CD4-positive, alpha-beta T cell treated with Interleukin-1 beta for 1 hour (primary cell): ENCODE measurements at regions not wholly inside any gene's neighbourhood (a gene's known extent, or its start where the extent isn't known, plus 50 kb on each side); places are given as distances from the start of the nearest gene placed in this dataset.
"Not testable (repeated sequence)": the region's sequence is repeated elsewhere in the genome, so short reads cannot be mapped to it uniquely, and the experiment has no call there.

Experiments used
- DNase-seq, 2 donors: peaks; one replicate each; pipeline ENCODE4 v3.0.0-alpha.2; 2020 to 2022

DNA sequence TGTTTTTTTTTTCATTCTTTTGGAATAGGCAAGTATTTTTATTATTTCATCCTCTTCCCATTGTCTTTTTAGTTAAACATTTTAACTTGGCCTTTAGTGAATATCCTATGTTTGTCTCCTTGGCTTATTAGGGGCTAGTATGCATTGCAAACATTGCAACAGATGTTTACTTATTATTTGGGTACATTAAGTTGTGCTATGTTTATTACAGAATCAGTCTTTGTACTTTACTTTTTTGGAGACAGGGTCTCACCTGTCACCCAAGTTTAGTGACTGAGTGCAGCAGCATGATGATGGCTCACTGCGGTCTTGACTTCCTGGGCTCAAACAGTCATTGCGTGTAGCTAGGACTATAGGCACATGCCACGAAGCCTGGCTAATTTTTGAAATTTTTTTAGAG, 51.1 kb upstream of the NUDT6 start:
- no peak for DNase-seq

DNA sequence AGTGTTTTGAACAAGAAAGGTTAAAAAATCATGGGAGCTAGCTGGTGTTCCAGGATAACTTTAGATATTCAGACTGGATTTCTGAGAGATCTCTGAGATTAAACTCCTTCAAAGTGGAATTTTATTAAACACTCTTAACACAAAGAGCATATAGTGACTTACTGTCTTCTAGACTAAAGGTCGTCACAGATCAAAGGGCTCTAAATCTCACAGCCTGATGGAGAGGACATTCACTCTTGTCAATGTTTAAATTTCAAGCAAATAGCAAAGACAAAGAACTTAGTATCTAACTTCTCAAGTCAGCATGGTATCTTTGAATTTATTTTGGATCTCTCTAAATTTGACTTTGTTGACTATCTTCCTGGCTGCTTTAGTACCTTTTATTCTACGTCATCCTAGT, 53.7 kb upstream of the NUDT6 start:
- no peak for DNase-seq

DNA sequence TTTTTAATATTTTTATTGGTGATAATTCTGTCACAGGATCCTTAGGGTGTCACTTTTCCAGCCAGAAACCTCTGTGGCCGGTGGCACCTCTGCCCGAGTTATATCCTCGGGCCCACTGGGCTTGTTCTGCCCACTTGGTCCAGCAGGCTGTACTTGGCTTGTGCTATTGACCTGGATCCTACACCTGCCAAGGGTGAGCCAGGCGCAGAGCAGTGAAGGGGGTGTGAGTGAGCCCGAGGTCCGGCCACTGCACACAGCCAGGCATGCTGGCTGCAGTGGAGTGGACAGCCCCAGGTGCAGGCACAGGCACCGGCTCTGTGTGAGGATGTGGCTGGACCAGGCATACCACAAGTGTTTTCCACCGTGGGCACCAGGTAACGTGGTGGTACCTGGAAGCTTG, 54.7 kb upstream of the NUDT6 start:
- no peak for DNase-seq

DNA sequence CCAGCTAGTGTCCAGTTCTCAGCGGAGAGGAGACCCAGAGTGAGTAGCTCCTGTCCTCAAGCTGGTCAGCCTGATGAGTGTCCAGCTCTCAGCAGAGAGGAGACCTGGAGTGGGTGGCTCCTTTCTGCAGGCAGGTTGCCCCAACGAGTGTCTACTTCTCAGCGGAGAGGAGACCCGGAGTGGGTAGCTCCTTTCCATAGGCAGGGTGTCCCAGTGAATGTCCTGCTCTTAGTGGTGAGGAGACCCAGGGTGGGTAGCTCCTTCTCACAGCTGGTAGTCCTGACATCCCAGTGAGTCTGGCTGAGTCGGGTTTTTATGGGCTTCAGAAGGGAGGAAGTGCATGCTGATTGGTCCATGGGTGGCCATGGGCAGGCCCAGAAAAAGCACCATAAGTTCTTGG, 55.7 kb upstream of the NUDT6 start:
- no peak for DNase-seq

DNA sequence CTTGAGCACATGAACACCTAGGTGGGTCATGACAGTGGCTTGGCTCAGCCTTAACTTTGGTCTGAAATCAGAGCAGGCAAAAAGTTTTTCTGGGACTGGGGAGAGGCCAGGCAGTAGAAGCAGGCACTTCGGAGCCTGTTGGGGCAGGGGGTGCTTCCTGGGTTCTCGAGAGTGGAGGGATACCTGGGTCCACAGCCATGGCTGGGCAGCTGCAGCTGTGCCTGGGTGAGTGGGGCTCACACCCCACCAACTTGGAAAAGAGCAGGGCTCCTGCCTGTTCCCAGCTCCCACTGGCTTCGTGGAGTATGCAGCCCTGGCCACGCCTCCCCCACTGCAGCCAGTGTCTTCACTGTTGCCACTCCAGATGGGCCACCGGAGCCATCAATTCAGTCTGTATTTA, 56.4 kb upstream of the NUDT6 start:
- DNase-seq: no peak

DNA sequence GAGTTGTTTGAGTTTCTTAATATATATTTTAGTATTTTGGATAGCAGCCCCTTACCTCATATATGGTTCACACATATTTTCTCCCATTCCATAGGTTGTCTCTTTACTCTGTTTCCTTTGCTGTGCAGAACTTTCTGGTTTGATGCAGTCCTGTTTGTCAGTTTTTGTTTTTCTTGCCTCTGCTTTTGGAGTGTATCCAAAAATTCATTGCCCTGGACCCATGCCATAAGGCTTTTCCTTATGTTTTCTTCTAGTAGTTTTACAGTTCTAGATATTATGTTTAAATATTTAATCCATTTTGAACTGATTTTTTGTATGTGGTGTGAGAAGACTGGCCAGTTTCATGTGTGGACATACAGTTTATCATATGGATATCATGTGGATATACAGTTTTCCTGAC, 58.5 kb upstream of the NUDT6 start:
- no peak for DNase-seq

DNA sequence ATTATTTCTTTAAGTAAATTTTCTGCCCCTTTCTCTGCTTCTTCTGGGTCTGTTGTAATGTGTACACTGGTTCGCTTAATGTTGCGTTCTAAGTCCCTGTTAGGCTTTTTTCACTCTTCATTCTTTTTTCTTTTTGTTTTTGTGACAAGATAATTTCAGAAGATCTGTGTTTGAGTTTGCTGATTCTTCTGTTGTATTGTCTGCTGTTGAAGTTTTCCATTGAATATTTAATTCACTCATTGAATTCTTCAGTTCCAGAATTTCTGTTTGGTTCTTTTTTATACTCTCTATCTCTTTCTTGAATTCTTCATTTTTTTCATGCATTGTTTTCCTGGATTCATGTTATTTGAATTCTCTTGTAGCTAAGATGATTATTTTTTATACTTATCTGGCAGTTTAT, 66.3 kb upstream of the NUDT6 start:
- no peak for DNase-seq

DNA sequence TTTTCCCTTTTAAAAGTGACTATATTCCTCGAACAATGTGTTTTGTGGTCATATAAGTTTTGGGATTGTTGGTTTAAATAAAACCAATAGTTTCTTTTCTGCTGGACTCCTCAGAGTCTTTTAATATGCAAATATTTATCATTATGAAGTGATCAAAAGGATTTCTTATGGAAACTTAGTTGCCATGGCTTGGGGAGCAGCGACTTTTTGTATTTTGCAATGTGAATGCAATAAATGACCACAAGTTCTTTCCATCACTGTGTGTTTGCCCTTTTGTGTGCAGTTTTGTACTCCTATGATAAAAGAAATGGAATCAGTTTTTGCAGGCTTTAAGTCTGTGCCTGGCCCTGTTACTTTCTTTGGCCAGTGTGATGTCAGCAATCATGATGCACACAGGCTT, 68.5 kb upstream of the NUDT6 start:
- no peak for DNase-seq

DNA sequence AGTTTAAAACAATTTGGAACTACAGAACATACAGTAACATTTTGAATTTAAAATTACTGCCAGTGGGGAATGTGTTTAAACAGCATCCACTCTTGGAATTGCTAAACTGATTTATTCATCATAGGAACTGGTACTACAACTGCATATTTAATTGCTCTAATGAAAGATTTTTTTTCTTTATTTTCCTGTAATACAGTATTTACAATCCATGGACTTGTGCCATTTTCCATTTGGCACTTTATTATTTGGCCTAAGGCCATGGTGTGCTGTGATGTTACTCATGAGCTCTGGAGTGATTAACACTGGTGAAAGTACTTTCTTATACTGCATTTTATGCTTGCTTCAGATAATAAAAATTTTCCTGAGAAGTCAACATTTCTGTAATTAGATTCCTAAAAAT, 69.7 kb upstream of the NUDT6 start:
- no peak for DNase-seq

DNA sequence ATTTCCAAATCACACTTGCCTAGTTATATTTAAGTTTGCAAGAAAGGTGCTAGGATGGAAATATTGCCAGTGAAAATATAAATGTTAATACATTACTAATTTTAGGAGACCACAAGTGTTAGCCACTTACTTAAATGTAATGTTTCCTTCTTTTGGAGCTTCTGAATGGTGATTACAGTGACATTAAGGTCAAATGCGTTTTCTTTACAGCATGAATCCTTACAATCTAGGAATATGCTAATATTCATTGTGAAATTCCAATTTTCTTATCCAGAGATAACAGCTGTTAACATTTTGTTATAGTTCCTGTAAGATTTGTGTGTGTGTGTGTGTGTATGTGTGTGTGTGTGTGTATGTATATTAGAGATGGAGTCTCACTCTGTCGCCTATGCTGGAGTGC, 70.2 kb upstream of the NUDT6 start:
- no peak for DNase-seq

DNA sequence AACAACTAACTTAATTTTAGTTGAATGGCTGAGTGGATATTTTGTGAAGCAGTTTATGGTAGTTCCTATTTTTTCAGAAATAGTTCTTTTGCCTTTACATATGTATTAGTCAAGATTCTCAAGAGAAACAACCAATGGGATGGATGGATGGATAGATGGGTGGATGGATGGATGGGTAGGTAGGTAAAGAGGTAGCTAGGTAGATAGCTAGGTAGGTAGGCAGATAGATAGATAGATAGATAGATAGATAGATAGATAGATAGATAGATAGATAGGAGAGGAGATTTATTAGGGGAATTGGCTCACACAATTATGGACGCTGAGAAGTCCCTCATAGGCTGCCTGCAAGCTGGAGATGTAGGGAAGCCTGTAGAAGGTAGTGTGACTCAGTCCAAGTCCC, 74.0 kb upstream of the NUDT6 start:
- no peak for DNase-seq

DNA sequence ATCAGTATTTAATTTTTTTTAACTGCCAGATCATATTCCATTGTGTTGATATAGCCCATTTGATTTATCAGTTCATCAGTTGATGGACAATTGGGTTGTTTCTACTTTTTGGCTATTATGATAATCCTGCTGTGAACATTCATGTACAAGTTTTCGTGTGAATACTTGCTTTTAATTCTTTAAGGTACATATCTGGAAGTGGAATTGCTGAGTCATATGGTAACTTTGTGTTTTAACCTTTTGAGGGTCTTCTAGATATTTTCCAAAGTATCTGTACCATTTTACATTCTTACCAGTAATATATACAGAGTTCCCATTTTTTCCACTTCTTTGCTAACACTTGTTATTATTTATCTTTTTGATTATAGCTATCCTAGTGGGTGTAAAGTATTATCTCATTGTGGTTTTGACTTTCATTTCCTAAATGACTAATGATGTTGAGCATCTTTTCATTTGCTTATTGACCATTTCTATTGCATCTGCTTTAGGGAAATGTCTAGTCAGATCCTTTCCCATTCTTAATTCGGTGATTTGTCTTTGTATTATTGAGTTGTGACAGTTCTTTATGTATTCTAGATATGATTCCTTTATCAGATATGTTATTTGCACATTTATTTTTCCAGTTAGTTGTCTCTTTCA, 75.2 kb upstream of the NUDT6 start:
- DNase-seq: no peak

DNA sequence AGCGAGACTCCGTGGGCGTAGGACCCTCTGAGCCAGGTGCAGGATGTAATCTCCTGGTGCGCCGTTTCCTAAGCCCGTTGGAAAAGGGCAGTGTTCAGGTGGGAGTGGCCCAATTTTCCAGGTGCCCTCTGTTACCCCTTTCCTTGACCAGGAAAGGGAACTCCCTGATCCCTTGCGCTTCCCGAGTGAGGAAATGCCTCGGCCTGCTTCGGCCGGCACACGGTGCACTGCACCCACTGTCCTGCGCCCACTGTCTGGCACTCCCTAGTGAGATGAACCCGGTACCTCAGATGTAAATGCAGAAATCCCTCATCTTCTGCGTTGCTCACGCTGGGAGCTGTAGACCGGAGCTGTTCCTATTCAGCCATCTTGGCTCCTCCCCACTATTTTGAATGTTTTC, 81.7 kb upstream of the NUDT6 start:
- DNase-seq: not testable (repeated sequence)

DNA sequence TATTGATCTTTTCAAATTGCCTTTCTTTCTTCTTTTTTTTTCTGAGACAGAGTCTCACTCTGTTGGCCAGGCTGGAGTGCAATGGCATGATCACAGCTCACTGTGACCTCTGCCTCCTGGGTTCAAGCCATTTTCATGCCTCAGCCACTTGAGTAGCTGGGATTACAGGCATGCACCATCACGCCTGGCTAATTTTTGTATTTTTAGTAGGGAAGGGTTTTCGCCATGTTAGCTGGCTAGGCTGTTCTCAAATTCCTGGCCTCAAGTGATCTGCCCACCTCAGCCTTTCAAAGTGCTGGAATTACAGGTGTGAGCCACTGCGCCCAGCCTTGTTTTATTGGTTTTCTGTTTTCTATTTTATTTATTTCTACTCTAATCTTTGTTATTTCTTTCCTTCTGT, 82.7 kb upstream of the NUDT6 start:
- not testable (repeated sequence) for DNase-seq

DNA sequence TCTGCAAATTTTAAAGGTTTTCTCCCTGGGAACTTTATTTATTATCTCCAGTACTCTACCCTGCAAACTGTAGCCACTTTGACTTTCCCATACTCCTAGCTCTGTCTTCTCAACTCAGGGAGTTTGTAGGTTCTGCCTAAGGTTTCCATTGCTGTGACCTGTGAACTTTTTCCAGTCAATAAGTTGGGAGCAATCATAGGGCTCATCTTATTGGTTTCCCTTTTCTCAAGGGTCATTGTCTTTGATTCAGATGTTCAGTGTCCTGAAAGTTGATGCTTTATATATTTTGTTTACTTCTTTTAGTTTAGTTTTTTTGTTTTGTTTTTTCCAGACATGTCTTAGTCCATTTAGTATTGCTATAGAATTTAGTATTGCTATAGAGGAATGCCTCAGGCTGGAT, 85.3 kb upstream of the NUDT6 start:
- DNase-seq: no peak

DNA sequence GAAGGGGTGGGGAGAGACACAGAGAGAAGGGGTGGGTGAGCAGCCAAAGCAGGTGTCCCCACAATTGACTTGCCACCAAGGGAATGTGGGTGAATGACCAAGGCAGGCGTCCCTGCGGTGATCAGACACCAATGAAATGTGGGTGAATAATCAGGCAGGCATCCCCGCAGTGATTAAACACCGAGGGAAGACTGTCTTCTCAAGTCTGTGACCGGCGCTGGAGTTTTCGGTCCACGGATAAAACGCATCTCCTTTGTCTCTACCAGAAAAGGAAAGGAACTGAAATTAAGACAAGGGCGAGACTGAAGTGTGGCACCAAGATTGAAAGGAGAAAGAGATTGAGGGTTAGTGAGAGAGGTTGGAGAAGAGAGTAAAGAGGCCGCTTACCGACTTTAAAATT, 90.0 kb upstream of the NUDT6 start:
- not testable (repeated sequence) for DNase-seq

DNA sequence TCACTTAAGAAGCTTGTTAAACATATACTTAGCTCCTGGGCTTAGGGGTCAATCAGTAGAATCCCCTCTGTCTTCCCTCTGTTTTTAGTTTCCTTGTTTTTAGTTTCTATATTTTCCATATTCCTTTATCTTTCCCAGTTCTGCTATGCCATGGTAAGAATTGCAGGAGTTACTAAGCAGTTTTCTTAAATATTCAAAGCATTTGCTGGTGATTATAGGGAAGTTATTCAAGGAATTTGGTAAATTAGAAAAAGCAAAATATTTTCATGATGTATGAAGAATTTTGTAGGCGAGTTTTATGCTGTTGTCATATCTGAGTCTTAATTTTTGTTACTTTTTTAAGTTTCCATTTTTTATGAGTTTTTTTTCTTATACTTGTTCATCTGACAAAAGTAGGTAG, 91.6 kb upstream of the NUDT6 start:
- no peak for DNase-seq

DNA sequence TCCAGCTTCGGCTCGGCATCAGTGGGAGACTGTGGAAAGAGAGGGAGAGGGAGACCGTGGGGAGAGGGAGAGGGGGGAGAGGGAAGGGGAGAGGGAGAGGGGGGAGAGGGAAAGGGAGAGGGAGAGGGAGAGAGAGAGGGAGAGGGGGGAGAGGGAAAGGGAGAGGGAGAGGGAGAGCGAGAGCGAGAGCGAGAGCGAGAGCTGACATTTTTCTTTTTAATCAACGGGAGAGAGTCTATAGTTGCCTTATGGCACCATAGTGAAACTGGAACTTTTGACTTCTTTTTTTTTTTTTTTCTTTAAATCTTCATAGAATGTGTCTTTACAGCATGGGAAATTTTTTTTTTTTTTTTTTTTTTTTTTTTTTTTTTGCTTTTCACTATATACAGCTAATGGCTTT, 94.7 kb upstream of the NUDT6 start:
- DNase-seq: no peak

DNA sequence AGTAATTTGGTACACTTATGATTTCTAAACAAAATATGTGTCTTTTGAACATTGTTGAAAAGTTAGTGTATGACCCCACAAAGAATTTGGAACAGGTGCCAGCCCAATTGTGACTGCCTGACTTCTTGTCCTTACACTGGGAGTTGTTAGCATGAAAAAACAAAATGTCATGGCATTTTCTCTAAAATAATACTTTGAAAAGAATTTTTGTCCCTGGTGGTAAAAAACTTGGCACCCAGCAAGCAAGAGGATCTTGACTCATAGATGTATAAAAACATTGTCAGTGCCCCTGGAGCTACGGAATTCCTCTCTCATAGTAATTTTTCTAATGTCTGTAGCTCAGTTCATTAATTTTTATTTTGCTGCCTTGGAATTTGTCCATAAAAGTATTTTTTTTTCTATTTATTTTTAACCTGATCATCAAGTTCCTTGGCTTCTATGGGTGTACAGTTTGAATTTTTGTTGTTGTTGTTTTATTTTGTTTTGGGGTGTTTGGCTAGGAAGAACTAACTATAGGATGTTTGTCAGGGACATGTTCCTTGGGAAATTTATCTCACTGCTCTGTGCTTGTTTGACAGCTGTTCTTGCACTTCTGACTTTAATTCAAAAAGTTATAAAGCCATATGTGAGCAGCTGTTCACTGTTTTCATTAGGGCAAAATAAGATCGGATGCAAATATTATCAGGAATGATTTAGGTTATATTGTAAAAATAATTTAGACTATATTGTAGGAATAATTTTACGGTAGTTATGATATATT, 95.4 kb upstream of the NUDT6 start:
- DNase-seq: no peak

DNA sequence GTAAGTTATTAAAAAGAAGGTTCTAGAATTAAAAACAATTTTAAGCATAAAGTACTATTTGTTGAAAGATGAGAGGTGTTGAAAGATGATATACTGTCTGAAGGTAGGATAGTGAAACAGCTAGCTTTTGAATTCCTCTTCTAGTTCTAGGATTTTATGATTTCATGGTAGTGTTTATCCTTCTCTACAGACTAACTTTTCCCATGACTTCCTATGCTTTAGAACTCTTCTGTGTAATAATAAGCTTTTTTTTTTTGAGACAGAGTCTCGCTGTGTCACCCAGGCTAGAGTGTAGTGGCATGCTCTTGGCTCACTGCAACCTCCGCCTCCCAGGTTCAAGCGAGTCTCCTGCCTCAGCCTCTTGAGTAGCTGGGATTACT, 96.0 kb upstream of the NUDT6 start:
- no peak for DNase-seq

DNA sequence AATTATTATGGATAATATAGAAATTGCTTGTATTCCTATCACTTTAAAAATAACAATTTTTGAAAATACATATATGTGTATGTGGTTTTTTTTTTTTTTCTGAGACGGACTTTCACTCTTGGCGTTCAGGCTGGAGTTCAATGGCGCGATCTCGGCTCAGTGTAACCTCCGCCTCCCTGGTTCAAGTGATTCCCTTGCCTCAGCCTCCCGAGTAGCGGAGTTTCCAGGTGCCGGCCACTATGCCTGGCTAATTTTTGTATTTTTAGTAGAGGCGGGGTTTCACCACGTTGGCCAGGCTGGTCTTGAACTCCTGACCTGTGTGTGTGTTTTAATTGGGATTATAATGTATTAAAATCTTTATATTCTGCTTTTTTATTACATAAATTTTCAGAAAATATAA, 97.9 kb upstream of the NUDT6 start:
- no peak for DNase-seq

DNA sequence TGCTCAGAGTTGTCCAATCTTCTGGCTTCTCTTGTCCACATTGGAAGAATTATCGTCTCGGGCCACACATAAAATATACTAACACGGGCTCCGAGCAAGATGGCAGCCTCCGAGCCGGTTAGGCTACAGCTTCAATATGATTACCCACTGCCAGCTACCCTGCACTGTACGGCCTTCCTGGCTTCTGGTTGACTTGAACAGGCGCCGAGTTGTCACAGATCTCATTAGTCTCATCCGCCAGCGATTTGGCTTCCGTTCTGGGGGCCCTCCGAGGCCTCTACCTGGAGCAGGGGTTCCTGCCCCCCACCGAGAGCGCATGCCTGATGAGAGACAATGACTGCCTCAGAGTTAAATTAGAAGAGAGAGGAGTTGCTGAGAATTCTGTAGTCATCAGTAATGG, 101.2 kb upstream of the NUDT6 start:
- DNase-seq: no peak

DNA sequence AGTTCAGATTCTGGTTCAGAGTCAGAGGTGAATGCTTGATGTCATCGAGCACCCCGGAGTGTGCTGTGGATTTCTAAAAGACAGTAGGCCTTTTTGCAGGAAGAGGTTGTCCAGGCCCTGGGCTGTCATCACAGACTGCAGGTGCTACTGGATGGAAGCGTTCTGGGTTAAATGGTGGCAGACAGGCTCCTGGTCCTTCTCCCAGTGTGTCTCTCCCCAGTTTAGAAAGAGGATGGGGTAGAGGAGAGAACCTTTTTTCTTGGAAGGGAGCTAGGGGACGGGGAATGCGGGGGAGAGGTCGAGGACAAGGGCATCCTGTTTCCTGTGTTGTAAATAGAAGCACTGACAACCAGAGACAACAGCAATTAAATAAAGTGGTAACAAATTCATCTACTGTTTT, 102.3 kb upstream of the NUDT6 start:
- DNase-seq: no peak

DNA sequence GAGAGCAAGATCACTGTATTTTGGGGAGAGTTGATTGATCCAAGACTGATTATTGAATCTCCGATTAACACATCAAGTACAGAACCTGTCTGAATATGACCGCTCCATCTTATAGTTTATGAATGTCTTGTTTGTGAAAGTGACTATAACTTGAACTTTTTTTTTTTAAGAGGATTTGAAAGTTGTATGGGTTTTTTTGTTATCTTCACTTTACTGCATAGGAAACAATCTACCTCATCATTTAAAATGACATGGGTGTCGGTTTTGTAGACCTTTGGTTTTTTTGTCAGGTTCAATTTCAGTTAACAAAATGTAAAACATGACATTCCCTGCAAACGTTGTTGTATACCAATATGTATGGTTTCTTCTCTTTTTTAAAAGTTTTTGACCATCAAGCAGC, 103.0 kb upstream of the NUDT6 start:
- no peak for DNase-seq

DNA sequence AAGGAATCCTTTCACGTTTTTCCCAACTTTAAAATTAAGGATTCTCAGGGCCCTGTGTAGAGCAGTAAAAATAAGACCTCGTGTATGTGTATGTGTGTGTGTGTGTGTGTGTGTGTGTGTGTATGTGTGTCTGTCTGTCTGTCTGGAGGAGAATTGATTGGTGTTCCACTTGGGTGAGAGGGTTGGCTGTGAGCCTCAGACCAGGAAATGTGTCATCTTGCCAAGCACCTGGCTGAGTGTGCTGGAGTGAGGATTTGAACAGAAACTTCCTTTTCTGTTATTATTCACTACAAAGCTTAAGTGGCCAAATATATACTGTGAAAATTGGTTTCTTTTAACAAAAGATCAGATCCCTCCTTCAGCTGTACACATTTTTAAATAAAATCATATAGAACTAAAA, 103.6 kb upstream of the NUDT6 start:
- not testable (repeated sequence) for DNase-seq
